HG02970 (cell line): ENCODE measurements at regions not wholly inside any gene's neighbourhood (a gene's known extent, or its start where the extent isn't known, plus 50 kb on each side); places are given as distances from the start of the nearest gene placed in this dataset.
"Not testable (repeated sequence)": the region's sequence is repeated elsewhere in the genome, so short reads cannot be mapped to it uniquely, and the experiment has no call there.

Source experiments
- ATAC-seq: cut with Tn5 transposase; IDR thresholded peaks from one replicate; pipeline ENCODE4 v1.9.1; 2021; ENCODE audit warnings: mild to moderate bottlenecking, moderate library complexity, moderate number of reproducible peaks; ENCODE audit not compliant: unreplicated experiment, low FRiP score

- ATAC-seq = no peak
Observed at GRCh38 chr5:57937025-57937424, 454.4 kb upstream of the ACTBL2 start.

- ATAC-seq = no peak
Observed at GRCh38 chr5:57932761-57933160, 450.1 kb upstream of the ACTBL2 start.

GRCh38 chr5:57931807-57932206 lies 449.2 kb upstream of the ACTBL2 start:
- ATAC-seq = no peak

- no peak for ATAC-seq
Observed at GRCh38 chr5:57931352-57931751, 448.7 kb upstream of the ACTBL2 start.

- ATAC-seq = no peak
Observed at GRCh38 chr5:57929271-57929670, 446.7 kb upstream of the ACTBL2 start.

GRCh38 chr5:57923094-57923493 lies 440.5 kb upstream of the ACTBL2 start:
- not testable (repeated sequence) for ATAC-seq

GRCh38 chr5:57917004-57917403 lies 434.4 kb upstream of the ACTBL2 start:
- ATAC-seq = no peak

GRCh38 chr5:57915536-57915935 lies 432.9 kb upstream of the ACTBL2 start:
- no peak for ATAC-seq

GRCh38 chr5:57911438-57911837 lies 428.8 kb upstream of the ACTBL2 start:
- ATAC-seq = no peak

- no peak for ATAC-seq
Observed at GRCh38 chr5:57906671-57907070, 424.1 kb upstream of the ACTBL2 start.

- ATAC-seq = no peak
Observed at GRCh38 chr5:57903458-57903857, 420.8 kb upstream of the ACTBL2 start.

- ATAC-seq = no peak
Observed at GRCh38 chr5:57902095-57902494, 419.5 kb upstream of the ACTBL2 start.

GRCh38 chr5:57900381-57900944 lies 417.9 kb upstream of the ACTBL2 start:
- no peak for ATAC-seq

GRCh38 chr5:57896576-57896975 lies 414.0 kb upstream of the ACTBL2 start:
- no peak for ATAC-seq

- no peak for ATAC-seq
Observed at GRCh38 chr5:57895766-57896165, 413.2 kb upstream of the ACTBL2 start.

- no peak for ATAC-seq
Observed at GRCh38 chr5:57893926-57894325, 411.3 kb upstream of the ACTBL2 start.

GRCh38 chr5:57891443-57891842 lies 408.8 kb upstream of the ACTBL2 start:
- ATAC-seq = no peak

- ATAC-seq = no peak
Observed at GRCh38 chr5:57889558-57889957, 406.9 kb upstream of the ACTBL2 start.

- ATAC-seq = no peak
Observed at GRCh38 chr5:57887851-57888621, 405.4 kb upstream of the ACTBL2 start.

- no peak for ATAC-seq
Observed at GRCh38 chr5:57884346-57885102, 401.9 kb upstream of the ACTBL2 start.

- ATAC-seq = no peak
Observed at GRCh38 chr5:57880216-57880615, 397.6 kb upstream of the ACTBL2 start.

- ATAC-seq = no peak
Observed at GRCh38 chr5:57878301-57878722, 395.7 kb upstream of the ACTBL2 start.
